ENCODE measurements at regions not wholly inside any gene's neighbourhood (a gene's known extent, or its start where the extent isn't known, plus 50 kb on each side); places are given as distances from the start of the nearest gene placed in this dataset.

- TF ChIP-seq CTCF (IDR thresholded peaks at IDR 0.05) = no peak
- no peak for TF ChIP-seq POLR2A (IDR thresholded peaks at IDR 0.05)
- no peak for TF ChIP-seq POLR2AphosphoS5 (IDR thresholded peaks at IDR 0.05; ENCODE audit: insufficient read depth in 1 of 2, low read depth in 1 of 2)
- intact Hi-C loops (cut with DNase I) = no loop called here
These were observed 929.6 kb downstream of the TAF11L14 start for GRCh38 chr5:18563853-18564252.

GRCh38 chr5:18566671-18567070 is 932.4 kb downstream of the TAF11L14 start:
- intact Hi-C loops (cut with DNase I) = no loop called here
- Histone ChIP-seq H3K4me1 (no peaks in the 10 kb centered on the region), H3K27ac (no peak overlapping the region), H3K36me3 (no peaks in the 10 kb centered on the region), H3K4me3 (no peak overlapping the region), H3K9me3 (no peaks in the 10 kb centered on the region), H3K27me3 (no peaks in the 10 kb centered on the region)
- no peak for TF ChIP-seq CTCF (IDR thresholded peaks at IDR 0.05)
- DNase-seq (ENCODE audit: extremely low spot score in 2 of 2) = no peak

More at GRCh38 chr5:18563853-18564252, 929.6 kb downstream of the TAF11L14 start:
- H3K27ac ChIP-seq = no peak overlapping the region
- H3K27me3 ChIP-seq = no peaks in the 10 kb centered on the region
- DNase-seq (ENCODE audit: extremely low spot score in 2 of 2) = no peak
- no peaks in the 10 kb centered on the region for H3K36me3 ChIP-seq
- H3K4me3 ChIP-seq = no peak overlapping the region
- H3K4me1 ChIP-seq = no peaks in the 10 kb centered on the region
- H3K9me3 ChIP-seq = no peaks in the 10 kb centered on the region

- TF ChIP-seq CTCF (IDR thresholded peaks at IDR 0.05) (no peak), POLR2AphosphoS5 (IDR thresholded peaks at IDR 0.05; ENCODE audit: insufficient read depth in 1 of 2, low read depth in 1 of 2) (no peak), POLR2A (IDR thresholded peaks at IDR 0.05) (no peak)
- no peaks in the 10 kb centered on the region for H3K27me3 ChIP-seq
- no peak overlapping the region for H3K27ac ChIP-seq
- no peak for DNase-seq (ENCODE audit: extremely low spot score in 2 of 2)
- H3K4me1 ChIP-seq = no peaks in the 10 kb centered on the region
- H3K9me3 ChIP-seq = no peaks in the 10 kb centered on the region
- no peak overlapping the region for H3K4me3 ChIP-seq
- intact Hi-C loops (cut with DNase I) = no loop called here
- H3K36me3 ChIP-seq = no peaks in the 10 kb centered on the region
These were observed 942.3 kb downstream of the TAF11L14 start for GRCh38 chr5:18576586-18576985.

GRCh38 chr5:18601185-18601584 is 966.9 kb downstream of the TAF11L14 start:
- H3K27me3 ChIP-seq = no peaks in the 10 kb centered on the region
- intact Hi-C loops (cut with DNase I) = no loop called here
- H3K4me1 ChIP-seq = no peaks in the 10 kb centered on the region
- H3K9me3 ChIP-seq = no peaks in the 10 kb centered on the region
- no peaks in the 10 kb centered on the region for H3K36me3 ChIP-seq
- H3K4me3 ChIP-seq = no peak overlapping the region
- no peak for DNase-seq (ENCODE audit: extremely low spot score in 2 of 2)
- H3K27ac ChIP-seq = no peak overlapping the region
- TF ChIP-seq POLR2AphosphoS5 (IDR thresholded peaks at IDR 0.05; ENCODE audit: insufficient read depth in 1 of 2, low read depth in 1 of 2) = no peak
- no peak for TF ChIP-seq CTCF (IDR thresholded peaks at IDR 0.05)

GRCh38 chr5:18602402-18602801 is 968.1 kb downstream of the TAF11L14 start:
- DNase-seq (ENCODE audit: extremely low spot score in 2 of 2) = no peak
- no peak for TF ChIP-seq POLR2AphosphoS5 (IDR thresholded peaks at IDR 0.05; ENCODE audit: insufficient read depth in 1 of 2, low read depth in 1 of 2)
- no peak for TF ChIP-seq POLR2A (IDR thresholded peaks at IDR 0.05)
- TF ChIP-seq CTCF (IDR thresholded peaks at IDR 0.05) = no peak

More at GRCh38 chr5:18602402-18602801, 968.1 kb downstream of the TAF11L14 start:
- H3K4me1 ChIP-seq = no peaks in the 10 kb centered on the region
- no peaks in the 10 kb centered on the region for H3K27me3 ChIP-seq
- no peak overlapping the region for H3K4me3 ChIP-seq
- no peaks in the 10 kb centered on the region for H3K9me3 ChIP-seq
- intact Hi-C loops (cut with DNase I) = no loop called here
- no peaks in the 10 kb centered on the region for H3K36me3 ChIP-seq
- no peak overlapping the region for H3K27ac ChIP-seq

Measured in vagina (tissue), 2 donors.